ENCODE measurements at regions not wholly inside any gene's neighbourhood (a gene's known extent, or its start where the extent isn't known, plus 50 kb on each side); places are given as distances from the start of the nearest gene placed in this dataset.
"Not testable (repeated sequence)": the region's sequence is repeated elsewhere in the genome, so short reads cannot be mapped to it uniquely, and the experiment has no call there.

- H3K27ac Mint-ChIP-seq (ENCODE audit: unreplicated experiment) = no peak overlapping the region
- no peaks in the 10 kb centered on the region for H3K9me3 Mint-ChIP-seq (ENCODE audit: low read depth)
- H3K4me3 Mint-ChIP-seq (ENCODE audit: unreplicated experiment) = no peak overlapping the region
- no peaks in the 10 kb centered on the region for H3K36me3 Mint-ChIP-seq (ENCODE audit: low read depth)
- no peak for DNase-seq (ENCODE audit: low spot score)
- H3K4me1 Mint-ChIP-seq (ENCODE audit: low read depth) = no peaks in the 10 kb centered on the region
- TF ChIP-seq, protein P1, sequence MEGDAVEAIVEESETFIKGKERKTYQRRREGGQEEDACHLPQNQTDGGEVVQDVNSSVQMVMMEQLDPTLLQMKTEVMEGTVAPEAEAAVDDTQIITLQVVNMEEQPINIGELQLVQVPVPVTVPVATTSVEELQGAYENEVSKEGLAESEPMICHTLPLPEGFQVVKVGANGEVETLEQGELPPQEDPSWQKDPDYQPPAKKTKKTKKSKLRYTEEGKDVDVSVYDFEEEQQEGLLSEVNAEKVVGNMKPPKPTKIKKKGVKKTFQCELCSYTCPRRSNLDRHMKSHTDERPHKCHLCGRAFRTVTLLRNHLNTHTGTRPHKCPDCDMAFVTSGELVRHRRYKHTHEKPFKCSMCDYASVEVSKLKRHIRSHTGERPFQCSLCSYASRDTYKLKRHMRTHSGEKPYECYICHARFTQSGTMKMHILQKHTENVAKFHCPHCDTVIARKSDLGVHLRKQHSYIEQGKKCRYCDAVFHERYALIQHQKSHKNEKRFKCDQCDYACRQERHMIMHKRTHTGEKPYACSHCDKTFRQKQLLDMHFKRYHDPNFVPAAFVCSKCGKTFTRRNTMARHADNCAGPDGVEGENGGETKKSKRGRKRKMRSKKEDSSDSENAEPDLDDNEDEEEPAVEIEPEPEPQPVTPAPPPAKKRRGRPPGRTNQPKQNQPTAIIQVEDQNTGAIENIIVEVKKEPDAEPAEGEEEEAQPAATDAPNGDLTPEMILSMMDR (IDR thresholded peaks at IDR 0.05) = no peak
- H3K27me3 Mint-ChIP-seq (ENCODE audit: low read depth) = peaks cover 25% of the 10 kb centered on the region
These were observed 85.2 kb upstream of the GRAMD1B start for GRCh38 chr11:123344790-123345357.

DNA sequence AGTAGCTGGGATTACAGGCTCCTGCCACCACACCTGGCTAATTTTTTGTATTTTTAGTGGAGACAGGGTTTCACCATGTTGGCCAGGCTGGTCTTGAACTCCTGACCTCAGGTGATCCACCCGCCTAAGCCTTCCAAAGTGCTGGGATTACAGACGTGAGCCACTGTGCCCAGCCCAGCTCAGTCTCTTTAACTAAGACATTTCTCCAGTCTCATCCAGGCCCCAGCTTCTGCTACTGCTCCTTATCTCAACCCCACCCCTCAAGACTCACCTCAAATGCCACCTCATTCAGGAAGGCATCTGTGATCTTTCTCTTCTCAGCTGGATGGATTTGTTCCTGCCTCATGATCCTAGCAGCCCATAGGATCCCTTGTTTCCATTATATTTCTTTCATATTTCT is 85.9 kb upstream of the GRAMD1B start:
- H3K27me3 Mint-ChIP-seq (ENCODE audit: low read depth) = peaks cover 23% of the 10 kb centered on the region
- DNase-seq (ENCODE audit: low spot score); H3K27ac Mint-ChIP-seq (ENCODE audit: unreplicated experiment); H3K4me1 Mint-ChIP-seq (ENCODE audit: low read depth); H3K9me3 Mint-ChIP-seq (ENCODE audit: low read depth); H3K4me3 Mint-ChIP-seq (ENCODE audit: unreplicated experiment); H3K36me3 Mint-ChIP-seq (ENCODE audit: low read depth): not testable (repeated sequence)

DNA sequence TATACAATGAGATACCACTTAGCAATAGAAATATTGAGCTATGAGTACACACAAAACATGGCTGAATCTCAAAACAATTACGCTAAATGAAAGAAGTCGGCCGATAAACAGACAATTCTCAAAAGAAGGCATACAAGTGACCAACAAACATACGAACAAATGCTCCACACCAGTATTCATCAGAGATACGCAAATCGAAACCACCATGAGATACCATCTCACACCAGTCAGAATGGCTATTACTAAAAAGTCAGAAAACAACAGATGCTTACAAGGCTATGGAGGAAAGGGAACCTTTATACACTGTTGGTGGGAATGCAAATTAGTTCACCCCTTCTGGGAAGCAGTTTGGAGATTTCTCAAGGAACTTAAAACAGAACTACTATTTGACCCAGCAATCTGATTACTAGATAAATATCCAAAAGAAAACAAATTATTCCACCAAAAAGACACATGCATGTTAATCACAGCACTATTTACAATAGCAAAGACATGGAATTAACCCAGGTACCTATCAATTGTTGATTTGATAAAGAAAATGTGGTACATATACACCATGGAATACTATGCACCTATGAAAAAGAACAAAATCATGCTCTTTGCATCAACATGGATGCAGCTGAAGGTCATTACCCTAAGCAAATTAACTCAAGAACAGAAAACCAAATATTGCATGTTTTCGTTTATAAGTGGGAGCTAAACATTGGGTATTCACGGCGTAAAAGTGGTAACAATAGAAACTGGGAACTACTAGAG is 90.9 kb upstream of the GRAMD1B start:
- Mint-ChIP-seq H3K27ac (ENCODE audit: unreplicated experiment) (no peak overlapping the region), H3K4me1 (ENCODE audit: low read depth) (no peaks in the 10 kb centered on the region), H3K36me3 (ENCODE audit: low read depth) (no peaks in the 10 kb centered on the region), H3K9me3 (ENCODE audit: low read depth) (no peaks in the 10 kb centered on the region), H3K27me3 (ENCODE audit: low read depth) (peaks cover 29% of the 10 kb centered on the region), H3K4me3 (ENCODE audit: unreplicated experiment) (no peak overlapping the region)
- DNase-seq (ENCODE audit: low spot score) = no peak
- TF ChIP-seq, protein P1 (IDR thresholded peaks at IDR 0.05) = no peak

GRCh38 chr11:123338266-123338800 is 91.7 kb upstream of the GRAMD1B start:
- Mint-ChIP-seq H3K36me3 (ENCODE audit: low read depth) (no peaks in the 10 kb centered on the region), H3K4me3 (ENCODE audit: unreplicated experiment) (no peak overlapping the region), H3K9me3 (ENCODE audit: low read depth) (no peaks in the 10 kb centered on the region), H3K27me3 (ENCODE audit: low read depth) (peaks cover 27% of the 10 kb centered on the region), H3K27ac (ENCODE audit: unreplicated experiment) (no peak overlapping the region), H3K4me1 (ENCODE audit: low read depth) (no peaks in the 10 kb centered on the region)
- TF ChIP-seq, protein P1 (IDR thresholded peaks at IDR 0.05) = no peak
- no peak for DNase-seq (ENCODE audit: low spot score)

DNA sequence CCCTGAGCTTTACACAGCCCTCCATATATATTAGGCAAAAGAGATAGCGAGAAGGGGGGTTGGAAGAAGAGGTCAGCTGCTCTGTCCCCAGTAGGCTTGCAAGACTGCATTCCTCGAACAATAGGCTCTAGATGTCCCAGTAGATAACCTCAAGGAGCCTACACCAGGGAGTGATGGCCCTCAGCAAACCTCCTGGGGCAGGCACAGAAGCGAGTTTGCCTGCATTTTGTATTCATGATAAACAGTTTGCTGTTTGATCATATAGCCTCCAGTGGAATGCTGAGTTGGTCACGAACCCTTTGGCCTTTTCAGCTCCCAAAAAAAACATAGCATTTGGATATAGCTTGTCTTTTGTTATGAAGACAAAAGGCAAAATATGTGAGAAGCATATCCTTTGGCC is 95.1 kb upstream of the GRAMD1B start:
- TF ChIP-seq, protein P1 (IDR thresholded peaks at IDR 0.05) = no peak
- peaks cover 21% of the 10 kb centered on the region for H3K27me3 Mint-ChIP-seq (ENCODE audit: low read depth)
- no peaks in the 10 kb centered on the region for H3K9me3 Mint-ChIP-seq (ENCODE audit: low read depth)
- no peaks in the 10 kb centered on the region for H3K4me1 Mint-ChIP-seq (ENCODE audit: low read depth)
- DNase-seq (ENCODE audit: low spot score) = no peak
- H3K4me3 Mint-ChIP-seq (ENCODE audit: unreplicated experiment) = no peak overlapping the region
- H3K36me3 Mint-ChIP-seq (ENCODE audit: low read depth) = no peaks in the 10 kb centered on the region
- H3K27ac Mint-ChIP-seq (ENCODE audit: unreplicated experiment) = no peak overlapping the region

DNA sequence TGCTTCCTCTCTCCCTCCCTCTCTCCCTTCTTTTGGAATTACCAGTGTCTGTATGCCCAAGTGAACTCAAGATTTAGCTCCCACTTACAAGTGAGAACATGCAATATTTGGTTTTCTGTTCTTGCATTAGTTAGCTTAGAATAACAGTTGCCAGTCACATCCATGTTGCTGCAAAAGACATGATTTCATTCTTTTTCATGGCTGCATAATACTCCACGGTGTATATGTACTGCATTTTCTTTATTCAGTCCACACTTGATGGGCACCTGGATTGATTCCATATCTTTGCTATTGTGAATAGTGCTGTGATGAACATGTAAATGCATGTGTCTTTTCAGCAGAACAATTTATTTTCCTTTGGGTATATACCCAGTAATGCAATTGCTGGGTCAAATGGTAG is 97.5 kb upstream of the GRAMD1B start:
- not testable (repeated sequence) for DNase-seq (ENCODE audit: low spot score); H3K36me3 Mint-ChIP-seq (ENCODE audit: low read depth); H3K9me3 Mint-ChIP-seq (ENCODE audit: low read depth); H3K4me1 Mint-ChIP-seq (ENCODE audit: low read depth); H3K27ac Mint-ChIP-seq (ENCODE audit: unreplicated experiment); H3K4me3 Mint-ChIP-seq (ENCODE audit: unreplicated experiment)
- H3K27me3 Mint-ChIP-seq (ENCODE audit: low read depth) = peaks cover 15% of the 10 kb centered on the region
